Body of pancreas (tissue), 4 donors: ENCODE measurements at regions not wholly inside any gene's neighbourhood (a gene's known extent, or its start where the extent isn't known, plus 50 kb on each side); places are given as distances from the start of the nearest gene placed in this dataset.
"Not testable (repeated sequence)": the region's sequence is repeated elsewhere in the genome, so short reads cannot be mapped to it uniquely, and the experiment has no call there.

Source experiments
- ATAC-seq: fragments of 150-250 bp; one replicate; pipeline ENCODE4 v1.9.1; 2016
- DNase-seq, 4 donors: peaks; one replicate each; pipeline ENCODE4 v3.0.0-alpha.2; 2019
- H3K27ac ChIP-seq, 4 donors: fragments of 200-600 bp; sonication (generic); 1 replicate in 3 of 4; 2 replicates in 1 of 4; pipeline versions ENCODE4 v1.5.1 to v1.6.1; 2016 to 2019; ENCODE audit warnings: mild to moderate bottlenecking in 1 of 4, mixed read lengths in 1 of 4, moderate library complexity in 1 of 4
- H3K27me3 ChIP-seq, 2 donors: fragments of 200-600 bp; sonication (generic); one replicate each; pipeline ENCODE4 v1.6.0; 2016; ENCODE audit warnings: mild to moderate bottlenecking in 1 of 2
- H3K36me3 ChIP-seq, 2 donors: fragments of 200-600 bp; sonication (generic); replicated peaks in 1 of 2; 2 replicates each; pipeline ENCODE4 v1.5.1; 2016; ENCODE audit warnings: low read depth in 2 of 2; ENCODE audit not compliant: insufficient read depth in 1 of 2
- H3K4me1 ChIP-seq: fragments of 200-600 bp; sonication (generic); one replicate; pipeline ENCODE4 v1.6.0; 2016
- H3K4me3 ChIP-seq, 2 donors: fragments of 200-600 bp; sonication (generic); 1 replicate in 1 of 2; 2 replicates in 1 of 2; pipeline ENCODE4 v1.5.1; 2016 to 2019
- H3K9me3 ChIP-seq, 3 donors: fragments of 200-600 bp; sonication (generic); 1 replicate in 2 of 3; 2 replicates in 1 of 3; pipeline ENCODE4 v1.5.1; 2016
- CTCF ChIP-seq, 7 experiments: fragments of 450-650 bp in 4 of 7; fragments of 200-600 bp in 3 of 7; sonication (generic) in 3 of 7; IDR thresholded peaks; one replicate each; pipeline ENCODE4 v1.5.1; 2016 to 2019; ENCODE audit warnings: antibody characterized with exemption in 7 of 7
- POLR2A ChIP-seq, 3 donors: fragments of 450-650 bp; IDR thresholded peaks; one replicate each; pipeline ENCODE4 v1.6.1; 2016; ENCODE audit warnings: antibody characterized with exemption in 3 of 3, mild to moderate bottlenecking in 2 of 3
- WGBS, 2 donors: methylation state at CpG; one replicate each; pipeline ENCODE4 v1.1.5; 2017; 5-methylcytosine and 5-hydroxymethylcytosine counted together
- intact Hi-C: fragments of 100-400 bp; cut with DNase I; formaldehyde crosslinking; loops from one replicate; pipeline ENCODE4 v1.15.1; 2023

- Histone ChIP-seq H3K4me1 (no peaks in the 10 kb centered on the region), H3K36me3 (no peaks in the 10 kb centered on the region), H3K27me3 (no peaks in the 10 kb centered on the region), H3K9me3 (no peaks in the 10 kb centered on the region), H3K27ac (no peak overlapping the region), H3K4me3 (no peak overlapping the region)
- TF ChIP-seq POLR2A (IDR thresholded peaks at IDR 0.05) (no peak), CTCF (IDR thresholded peaks at IDR 0.05) (no peak)
- ATAC-seq (no peak), DNase-seq (no peak)
- intact Hi-C loops, result no loop called here
- WGBS, 2 donors, result 53 to 58% methylated on average over 2 of the region's 2 CpGs
Observed at GRCh38 chr2:179335732-179336131, 71.1 kb upstream of the SESTD1 start.

- Histone ChIP-seq H3K27ac (no peak overlapping the region), H3K27me3 (no peaks in the 10 kb centered on the region), H3K36me3 (no peaks in the 10 kb centered on the region), H3K4me3 (no peak overlapping the region), H3K9me3 (no peaks in the 10 kb centered on the region), H3K4me1 (no peaks in the 10 kb centered on the region)
- no peak for ATAC-seq
- DNase-seq, result no peak
- intact Hi-C loops, result no loop called here
- 16 to 17% methylated on average over 2 of the region's 2 CpGs for WGBS, 2 donors
- TF ChIP-seq CTCF (IDR thresholded peaks at IDR 0.05) (no peak), POLR2A (IDR thresholded peaks at IDR 0.05) (no peak)
Observed at GRCh38 chr2:179332903-179333302, 68.3 kb upstream of the SESTD1 start.

- Histone ChIP-seq H3K4me1 (no peaks in the 10 kb centered on the region), H3K27ac (no peak overlapping the region), H3K36me3 (no peaks in the 10 kb centered on the region), H3K4me3 (no peak overlapping the region), H3K9me3 (no peaks in the 10 kb centered on the region), H3K27me3 (no peaks in the 10 kb centered on the region)
- 93 to 97% methylated on average over 3 of the region's 3 CpGs for WGBS, 2 donors
- DNase-seq, result no peak
- no peak for TF ChIP-seq CTCF (IDR thresholded peaks at IDR 0.05)
- no peak for TF ChIP-seq POLR2A (IDR thresholded peaks at IDR 0.05)
- intact Hi-C loops, result no loop called here
- ATAC-seq, result no peak
Observed at GRCh38 chr2:179331061-179331460, 66.4 kb upstream of the SESTD1 start.

- intact Hi-C loops, result no loop called here
- 82 to 84% methylated on average over 5 of the region's 5 CpGs for WGBS, 2 donors
- Histone ChIP-seq H3K36me3 (no peaks in the 10 kb centered on the region), H3K27ac (no peak overlapping the region), H3K4me1 (no peaks in the 10 kb centered on the region), H3K4me3 (no peak overlapping the region), H3K9me3 (no peaks in the 10 kb centered on the region), H3K27me3 (no peaks in the 10 kb centered on the region)
- DNase-seq (no peak), ATAC-seq (no peak)
- TF ChIP-seq POLR2A (IDR thresholded peaks at IDR 0.05), result no peak
- TF ChIP-seq CTCF (IDR thresholded peaks at IDR 0.05), result no peak
Observed at GRCh38 chr2:179322289-179322688, 57.7 kb upstream of the SESTD1 start.

- H3K27me3 ChIP-seq, H3K9me3 ChIP-seq, H3K27ac ChIP-seq, intact Hi-C loops, ATAC-seq, H3K4me1 ChIP-seq, H3K4me3 ChIP-seq, H3K36me3 ChIP-seq, DNase-seq: not testable (repeated sequence)
- WGBS, 2 donors, result 84 to 90% methylated on average over 3 of the region's 3 CpGs
Observed at GRCh38 chr2:179321034-179321433, 56.4 kb upstream of the SESTD1 start.

- H3K4me3 ChIP-seq, H3K27ac ChIP-seq, intact Hi-C loops, H3K4me1 ChIP-seq, H3K27me3 ChIP-seq, H3K9me3 ChIP-seq, ATAC-seq, H3K36me3 ChIP-seq, DNase-seq: not testable (repeated sequence)
- 69 to 86% methylated on average over 6 to 9 of the region's 9 CpGs for WGBS, 2 donors
Observed at GRCh38 chr2:179314729-179315128, 50.1 kb upstream of the SESTD1 start.
